Stomach (tissue), 4 donors: ENCODE measurements at regions not wholly inside any gene's neighbourhood (a gene's known extent, or its start where the extent isn't known, plus 50 kb on each side); places are given as distances from the start of the nearest gene placed in this dataset.

Experiments
- CTCF ChIP-seq, 7 experiments: fragments of 450-650 bp in 4 of 7; fragments of 200-600 bp in 3 of 7; sonication (generic) in 3 of 7; IDR thresholded peaks; one replicate each; pipeline ENCODE4 v1.5.1; 2016 to 2019; ENCODE audit warnings: antibody characterized with exemption in 7 of 7, control low read depth in 2 of 7, mild to moderate bottlenecking in 1 of 7
- EP300 ChIP-seq: sonication (generic); formaldehyde crosslinking; IDR thresholded peaks from one replicate; pipeline ENCODE4 v1.6.1; 2017; ENCODE audit warnings: antibody characterized with exemption
- POLR2A ChIP-seq, 4 donors: fragments of 450-650 bp; IDR thresholded peaks; one replicate each; pipeline ENCODE4 v1.6.1; 2016; ENCODE audit warnings: antibody characterized with exemption in 4 of 4, control low read depth in 2 of 4, mild to moderate bottlenecking in 1 of 4, moderate library complexity in 1 of 4
- POLR2AphosphoS5 ChIP-seq, 3 donors: sonication (generic); formaldehyde crosslinking; IDR thresholded peaks; one replicate each; pipeline ENCODE4 v1.6.1; 2016; ENCODE audit warnings: antibody characterized with exemption in 3 of 3

- TF ChIP-seq CTCF (IDR thresholded peaks at IDR 0.05) (no peak), EP300 (no peak), POLR2A (IDR thresholded peaks at IDR 0.05) (no peak), POLR2AphosphoS5 (IDR thresholded peaks at IDR 0.05) (no peak)
Observed at GRCh38 chr14:89486505-89486904, 69.5 kb upstream of the FOXN3 start.
